GM18951 (cell line): ENCODE measurements at regions not wholly inside any gene's neighbourhood (a gene's known extent, or its start where the extent isn't known, plus 50 kb on each side); places are given as distances from the start of the nearest gene placed in this dataset.

Experiments
- POLR2A ChIP-seq: IDR thresholded peaks from 4 replicates; pipeline ENCODE4 v1.6.1; 2011; ENCODE audit warnings: mild to moderate bottlenecking; ENCODE audit not compliant: insufficient read length, insufficient read depth; ENCODE audit errors: extremely low read depth
- in situ Hi-C: fragments of 300-500 bp; cut with MboI; formaldehyde crosslinking; loops from one replicate; pipeline ENCODE4 v1.12.0; 2022; ENCODE audit warnings: low sequenced_read_pairs, mixed read lengths, inconsistent platforms; ENCODE audit not compliant: unreplicated experiment

DNA sequence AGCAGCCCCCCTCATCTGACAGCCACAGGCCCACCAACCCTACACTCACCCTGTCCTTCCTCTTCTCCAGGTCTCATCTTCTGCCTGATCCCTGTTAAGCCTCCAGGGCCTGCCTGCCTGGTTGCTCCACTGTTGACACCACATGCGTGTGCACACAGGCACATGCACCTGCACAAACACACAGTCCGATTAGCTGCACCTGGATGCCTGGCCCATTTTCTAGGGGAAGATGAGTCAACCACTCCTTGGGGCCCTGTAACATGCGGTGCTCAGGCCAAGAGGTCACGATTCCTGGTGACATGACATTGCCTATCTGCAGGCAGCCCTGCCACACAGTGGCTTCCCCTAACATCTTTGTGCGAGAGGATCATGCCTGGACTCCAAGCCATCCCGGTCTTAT, 498.4 kb downstream of the BCOR start:
- TF ChIP-seq POLR2A: no peak
- in situ Hi-C loops: no loop called here

DNA sequence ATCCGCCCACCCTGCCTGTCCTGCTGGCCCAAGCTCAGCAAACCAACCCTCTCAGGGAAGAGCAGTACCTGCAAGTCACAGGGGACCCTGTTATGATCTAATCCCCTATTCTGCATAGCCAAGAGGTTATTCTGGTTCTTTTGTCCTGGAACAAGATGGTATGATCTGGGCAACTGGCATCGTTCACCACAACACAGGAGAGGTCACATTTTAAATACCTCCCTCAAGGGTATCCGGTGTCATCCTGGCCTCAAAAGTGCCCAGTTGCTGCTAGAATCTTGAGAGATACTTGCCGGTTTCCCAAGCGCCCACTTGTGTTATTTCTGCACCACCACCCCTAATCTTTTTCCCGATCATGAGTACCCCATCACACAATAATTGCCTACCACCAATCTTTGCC, 497.5 kb downstream of the BCOR start:
- in situ Hi-C loops: no loop called here
- no peak for TF ChIP-seq POLR2A

DNA sequence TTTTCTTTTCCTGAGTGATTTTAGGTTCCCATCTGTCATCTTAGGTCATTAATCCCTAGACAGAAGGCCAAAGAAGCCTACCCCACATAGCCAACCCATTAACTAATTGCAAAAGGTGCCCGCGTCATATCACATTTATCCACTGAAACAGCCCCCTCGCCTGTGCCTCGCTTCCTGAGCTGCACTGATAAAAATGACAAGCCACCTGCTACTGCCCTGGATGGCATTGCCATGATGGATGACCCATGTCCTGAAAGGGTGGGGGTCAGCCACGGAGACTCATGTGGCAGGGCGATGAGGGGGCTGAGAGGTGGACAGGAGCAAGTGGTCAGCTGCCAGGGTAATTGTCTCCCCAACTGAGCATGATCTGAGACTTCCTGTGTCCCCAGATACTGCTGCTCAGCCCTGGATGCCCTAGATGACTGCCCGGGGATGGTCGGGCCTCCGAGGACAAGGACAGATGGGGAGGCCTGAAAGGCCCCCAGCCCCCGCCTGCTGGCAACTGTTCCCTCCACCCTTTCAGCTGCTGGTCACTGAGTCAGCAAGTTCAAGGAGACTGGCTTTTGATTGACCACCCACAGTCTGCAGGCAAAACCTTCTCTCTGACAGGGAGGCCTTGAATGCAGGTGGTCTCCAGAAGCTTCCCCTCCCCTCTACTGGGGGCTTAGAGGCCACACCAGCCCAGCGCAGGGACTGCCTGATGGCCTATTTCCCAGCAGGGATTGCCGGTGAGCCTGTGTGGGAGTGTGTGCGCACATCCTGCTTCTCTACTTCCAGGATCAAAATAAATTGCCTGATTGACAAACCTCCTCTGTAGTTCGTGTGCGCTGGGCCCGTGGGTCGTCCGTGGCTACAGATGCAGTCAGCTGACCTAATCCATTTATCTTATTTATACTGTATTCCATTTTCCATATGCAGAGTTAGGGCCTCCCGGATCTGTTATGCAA, 496.3 kb downstream of the BCOR start:
- in situ Hi-C loops: no loop called here

DNA sequence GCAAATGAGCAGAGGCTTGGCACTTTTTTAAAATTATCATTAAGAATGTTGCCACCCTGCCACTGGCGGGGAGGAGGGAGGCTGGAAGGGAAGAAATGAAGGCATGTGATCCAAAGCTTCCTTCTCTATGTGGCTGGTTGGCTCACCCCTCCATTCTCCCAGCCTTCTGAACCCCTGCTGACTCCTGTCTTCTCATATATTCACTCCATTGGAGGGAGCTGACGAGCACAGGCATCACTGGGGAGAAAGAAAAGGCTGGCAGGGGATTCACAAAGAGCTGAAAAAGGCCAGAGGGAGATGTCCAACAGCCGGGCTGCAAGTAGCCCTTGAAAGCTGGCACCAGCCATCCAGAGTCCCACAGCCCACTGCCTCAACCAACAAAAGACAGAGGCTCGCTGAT, 495.6 kb downstream of the BCOR start:
- in situ Hi-C loops: no loop called here
- TF ChIP-seq POLR2A: no peak

More for the DNA sequence above, 496.3 kb downstream of the BCOR start:
- TF ChIP-seq POLR2A: no peak

DNA sequence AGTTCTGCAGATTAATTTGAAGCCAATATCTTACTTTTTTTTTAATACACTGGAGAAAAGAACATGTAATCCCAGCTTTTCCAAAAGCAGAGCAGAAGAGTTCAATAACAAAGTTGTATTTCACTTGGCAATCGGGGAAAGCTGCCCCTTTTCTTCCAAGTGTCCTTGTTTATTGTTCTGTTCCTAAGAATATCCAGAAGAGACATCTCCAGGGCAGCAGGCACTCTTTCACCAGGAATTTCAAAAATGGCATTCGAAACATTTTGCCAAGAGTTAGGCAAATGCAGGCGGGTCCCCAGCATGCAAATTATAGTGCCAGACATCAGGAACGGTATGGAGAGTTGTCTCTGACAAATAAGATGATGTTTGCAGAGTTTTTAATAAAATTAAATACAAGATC, 494.5 kb downstream of the BCOR start:
- no peak for TF ChIP-seq POLR2A
- in situ Hi-C loops: no loop called here

DNA sequence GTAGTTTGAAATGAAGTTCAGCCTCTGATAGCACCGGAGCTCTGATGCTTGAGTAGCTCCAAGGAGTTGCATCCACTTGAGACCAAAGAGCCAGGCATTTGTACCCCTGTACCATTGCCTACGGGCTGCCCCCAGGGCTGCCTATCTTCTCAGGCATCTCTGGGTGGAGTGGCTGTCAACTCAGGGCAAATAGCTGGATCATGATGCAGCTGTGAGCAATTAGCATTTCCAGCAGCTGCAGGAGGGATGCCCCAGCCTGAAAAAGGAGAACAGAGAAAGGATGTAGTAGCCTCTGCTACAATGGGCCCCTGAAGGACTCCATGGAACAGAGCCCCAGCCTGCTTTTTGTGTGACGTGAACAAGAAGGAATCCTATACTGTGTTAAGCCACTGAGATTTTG, 492.6 kb downstream of the BCOR start:
- in situ Hi-C loops: no loop called here
- no peak for TF ChIP-seq POLR2A

DNA sequence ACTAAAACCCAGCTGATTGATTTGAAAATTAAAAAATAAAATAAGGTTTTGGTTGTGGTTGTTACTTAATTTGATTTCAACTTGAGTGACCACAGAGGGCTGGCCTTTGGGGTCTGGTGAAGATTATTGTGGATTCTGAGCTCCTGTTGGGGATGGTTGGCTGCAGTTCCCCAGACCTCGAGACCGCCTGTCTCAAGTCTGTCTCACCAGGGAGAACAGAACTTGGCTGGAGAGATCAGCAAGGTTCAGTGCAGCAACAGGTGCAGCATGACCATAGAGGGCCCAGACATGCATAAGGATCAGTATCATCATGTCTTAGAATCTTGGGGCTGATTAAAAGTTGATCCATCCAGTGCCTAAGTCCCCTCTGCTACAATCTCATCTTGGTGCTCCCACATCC, 491.9 kb downstream of the BCOR start:
- in situ Hi-C loops: no loop called here
- TF ChIP-seq POLR2A: no peak

DNA sequence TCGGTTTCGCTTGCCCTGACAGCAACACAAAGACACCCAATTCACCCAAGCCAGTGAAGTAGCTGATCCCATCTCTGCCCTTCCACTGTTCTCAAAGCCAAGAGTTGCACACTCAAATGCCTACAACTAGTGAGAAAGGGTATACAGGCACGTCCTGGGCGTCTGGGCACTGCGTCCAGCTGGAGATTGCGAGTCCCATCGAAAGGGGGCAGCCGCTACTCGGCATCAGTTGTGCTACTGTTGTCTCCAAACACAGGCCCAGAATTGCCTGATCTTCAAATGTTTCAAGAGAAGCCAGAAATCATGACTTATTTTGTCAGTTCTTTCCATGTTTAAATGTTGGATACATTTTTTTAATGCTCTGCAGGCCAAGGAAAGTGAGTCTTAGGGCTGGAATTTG, 487.8 kb downstream of the BCOR start:
- in situ Hi-C loops: no loop called here
- TF ChIP-seq POLR2A: no peak

DNA sequence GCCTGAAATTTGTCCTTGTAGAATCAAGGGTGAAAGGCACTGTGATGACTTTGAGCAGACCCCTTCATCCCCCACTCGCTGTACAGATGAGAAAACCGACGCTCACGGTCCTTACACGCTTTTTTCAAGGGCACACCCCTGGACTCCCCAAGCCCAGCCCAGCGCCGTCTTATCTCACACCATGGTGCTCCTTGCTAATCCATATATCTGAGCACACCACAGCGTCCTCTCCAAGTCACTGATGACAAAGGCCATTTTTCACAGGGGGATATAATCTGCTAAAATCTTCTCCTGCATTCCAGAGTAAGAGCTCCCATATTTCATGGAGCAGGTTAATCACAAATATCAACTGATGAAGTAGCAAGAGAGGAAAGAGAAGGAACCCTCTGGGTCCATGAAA, 486.3 kb downstream of the BCOR start:
- in situ Hi-C loops: no loop called here
- no peak for TF ChIP-seq POLR2A

DNA sequence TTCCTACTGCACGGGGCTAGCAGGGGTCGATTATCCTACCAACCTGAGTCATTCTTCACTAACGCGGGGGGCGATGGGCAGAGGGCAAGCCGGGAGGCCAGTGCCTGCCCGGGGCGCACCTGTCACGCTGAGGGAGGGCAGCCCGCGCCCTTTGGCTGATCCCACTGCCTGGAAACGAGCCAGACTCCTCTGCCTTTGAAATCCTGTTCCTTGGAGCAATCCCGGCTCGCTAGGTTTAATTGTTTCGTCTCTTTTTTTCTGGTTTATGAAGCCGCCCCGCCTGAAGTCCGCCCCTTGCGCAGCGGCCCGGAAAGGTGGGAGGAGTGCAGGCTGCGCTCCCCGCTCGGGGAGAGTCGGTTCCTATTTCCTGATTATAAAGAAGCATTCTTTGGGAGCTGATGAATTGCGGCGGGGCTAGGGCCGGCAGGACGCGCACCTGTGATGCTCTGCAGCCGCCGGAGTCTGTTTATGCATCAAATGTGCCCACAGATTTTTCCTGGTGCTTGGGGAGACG, 484.2 kb downstream of the BCOR start:
- no peak for TF ChIP-seq POLR2A
- in situ Hi-C loops: no loop called here

DNA sequence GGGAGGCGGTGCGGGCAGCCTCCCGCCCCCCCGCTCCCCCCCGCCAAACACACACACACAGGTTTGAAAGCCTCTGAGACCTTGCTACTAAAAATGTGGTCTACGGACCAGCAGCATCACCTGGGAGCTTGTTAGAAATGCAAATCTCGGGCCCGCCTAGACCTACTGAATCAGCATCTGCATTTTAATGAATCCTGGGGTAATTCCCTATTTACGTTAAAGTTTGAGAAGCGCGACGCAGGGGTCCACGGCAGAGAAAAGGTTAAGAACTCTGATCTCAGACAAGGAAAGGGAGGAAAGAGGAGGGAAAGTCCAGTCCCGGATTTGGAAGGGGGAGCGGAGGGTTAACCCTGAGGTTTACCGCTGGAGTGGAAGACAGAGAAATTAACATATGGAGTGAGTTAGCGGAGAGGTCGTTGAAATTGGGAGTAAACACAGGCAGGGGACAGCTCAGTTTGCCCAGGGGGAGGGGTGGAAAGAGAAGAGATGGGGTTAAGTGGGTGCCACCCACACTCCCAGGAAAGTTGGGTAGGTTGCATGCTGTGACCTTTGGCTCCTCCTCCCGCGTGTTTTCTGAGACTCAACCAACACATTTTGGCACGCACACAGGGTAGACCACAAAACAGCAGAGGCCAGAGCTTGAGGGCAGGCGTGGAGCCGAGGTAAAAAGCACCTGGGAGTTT, 483.6 kb downstream of the BCOR start:
- no peak for TF ChIP-seq POLR2A
- in situ Hi-C loops: no loop called here

DNA sequence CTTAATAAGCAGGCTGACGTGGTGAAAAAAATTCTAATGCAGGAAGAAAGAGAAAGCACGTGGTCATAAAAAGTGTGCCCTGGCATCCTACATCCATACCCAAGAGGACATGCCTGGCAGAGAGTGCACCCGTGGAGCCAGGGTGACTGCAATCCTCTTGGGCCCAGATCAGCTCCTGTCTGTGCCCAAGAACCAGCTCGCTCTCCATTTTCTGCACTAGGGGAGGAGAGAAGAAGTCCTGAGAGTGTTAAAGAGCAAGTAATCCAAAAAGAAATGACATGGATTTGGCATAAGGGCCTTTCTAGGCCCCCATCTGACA, 483.1 kb downstream of the BCOR start:
- in situ Hi-C loops: no loop called here
- TF ChIP-seq POLR2A: no peak

DNA sequence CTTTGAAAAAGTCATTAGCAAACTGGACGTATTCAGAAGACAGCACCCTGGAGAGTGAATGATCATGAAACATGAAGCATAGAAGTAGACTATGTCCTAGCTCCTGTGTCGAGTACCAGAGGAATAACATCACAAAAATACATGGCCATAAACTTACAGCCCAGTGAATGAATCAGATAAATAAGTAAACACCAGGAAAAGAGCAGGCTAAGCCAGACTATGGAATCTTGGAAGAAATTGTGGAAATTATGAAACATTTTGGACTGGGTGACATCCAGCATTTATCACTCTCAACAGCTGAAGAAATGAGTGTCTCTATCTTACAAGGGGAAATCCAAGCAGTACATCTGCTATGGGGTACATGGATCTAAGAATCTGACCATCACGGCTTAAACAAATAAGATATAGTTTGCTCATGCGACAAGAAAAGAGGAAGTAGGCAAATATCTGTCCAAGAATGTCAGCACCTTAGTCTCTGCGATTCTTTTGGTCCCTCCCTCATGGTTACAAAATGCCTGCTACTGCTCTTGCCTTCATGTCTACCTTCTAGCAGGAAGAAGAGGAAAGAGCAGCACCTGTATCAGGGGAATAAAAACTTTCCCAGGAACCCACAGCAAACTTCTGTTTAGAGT, 481.5 kb downstream of the BCOR start:
- TF ChIP-seq POLR2A: no peak
- in situ Hi-C loops: no loop called here
